GM18909 (cell line): ENCODE measurements at regions not wholly inside any gene's neighbourhood (a gene's known extent, or its start where the extent isn't known, plus 50 kb on each side); places are given as distances from the start of the nearest gene placed in this dataset.
"Not testable (repeated sequence)": the region's sequence is repeated elsewhere in the genome, so short reads cannot be mapped to it uniquely, and the experiment has no call there.

Source experiments
- ATAC-seq: cut with Tn5 transposase; IDR thresholded peaks from one replicate; pipeline ENCODE4 v1.9.1; 2021; ENCODE audit warnings: mild to moderate bottlenecking; ENCODE audit not compliant: unreplicated experiment, poor library complexity

DNA sequence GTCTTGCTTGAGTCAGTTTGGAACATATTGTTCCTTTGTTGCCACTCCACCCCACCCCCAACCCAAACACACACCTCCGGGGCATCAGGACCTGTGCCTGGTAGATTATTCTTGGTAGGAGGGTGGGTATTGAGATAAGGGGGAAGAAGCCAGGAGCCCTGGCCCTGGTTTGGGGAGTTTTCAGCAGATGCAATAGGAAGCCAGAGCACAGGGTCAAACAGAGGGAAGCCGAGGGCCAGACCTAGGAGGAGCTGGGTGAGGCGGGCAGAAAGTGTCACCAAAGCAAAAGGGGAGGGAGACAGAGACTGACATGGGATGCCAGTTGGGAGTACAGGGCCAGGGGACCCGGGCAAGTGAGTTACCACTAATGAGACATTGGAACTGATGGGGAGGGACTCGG, 163.1 kb downstream of the RPLP1 start:
- no peak for ATAC-seq

DNA sequence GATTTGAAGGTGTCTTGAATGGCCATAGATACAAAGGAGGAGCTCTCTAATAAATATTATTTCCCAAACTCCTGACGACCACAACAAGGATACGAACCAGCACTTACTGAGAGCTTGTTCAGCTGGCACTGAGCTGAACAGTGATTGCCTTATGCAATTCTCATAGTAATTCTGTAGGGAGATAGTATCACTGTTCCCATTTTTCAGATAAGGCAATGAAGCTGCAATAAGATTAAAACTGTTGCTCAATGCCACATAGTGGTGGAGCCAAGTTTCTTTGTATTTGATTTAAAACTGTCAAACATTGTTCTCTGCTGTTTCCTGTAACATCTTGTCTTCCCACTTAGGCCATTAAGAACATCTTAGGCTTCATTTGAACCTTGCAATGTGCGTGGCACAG, 163.9 kb downstream of the RPLP1 start:
- no peak for ATAC-seq

DNA sequence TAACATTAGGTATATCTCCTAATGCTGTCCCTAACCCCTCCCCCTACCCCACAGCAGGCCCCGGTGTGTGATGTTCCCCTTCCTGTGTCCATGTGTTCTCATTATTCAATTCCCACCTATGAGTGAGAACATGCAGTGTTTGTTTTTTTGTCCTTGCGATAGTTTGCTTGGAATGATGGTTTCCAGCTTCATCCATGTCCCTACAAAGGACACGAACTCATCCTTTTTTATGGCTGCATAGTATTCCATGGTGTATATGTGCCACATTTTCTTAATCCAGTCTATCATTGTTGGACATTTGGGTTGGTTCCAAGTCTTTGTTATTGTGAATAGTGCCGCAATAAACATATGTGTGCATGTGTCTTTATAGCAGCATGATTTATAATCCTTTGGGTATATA, 164.5 kb downstream of the RPLP1 start:
- not testable (repeated sequence) for ATAC-seq

DNA sequence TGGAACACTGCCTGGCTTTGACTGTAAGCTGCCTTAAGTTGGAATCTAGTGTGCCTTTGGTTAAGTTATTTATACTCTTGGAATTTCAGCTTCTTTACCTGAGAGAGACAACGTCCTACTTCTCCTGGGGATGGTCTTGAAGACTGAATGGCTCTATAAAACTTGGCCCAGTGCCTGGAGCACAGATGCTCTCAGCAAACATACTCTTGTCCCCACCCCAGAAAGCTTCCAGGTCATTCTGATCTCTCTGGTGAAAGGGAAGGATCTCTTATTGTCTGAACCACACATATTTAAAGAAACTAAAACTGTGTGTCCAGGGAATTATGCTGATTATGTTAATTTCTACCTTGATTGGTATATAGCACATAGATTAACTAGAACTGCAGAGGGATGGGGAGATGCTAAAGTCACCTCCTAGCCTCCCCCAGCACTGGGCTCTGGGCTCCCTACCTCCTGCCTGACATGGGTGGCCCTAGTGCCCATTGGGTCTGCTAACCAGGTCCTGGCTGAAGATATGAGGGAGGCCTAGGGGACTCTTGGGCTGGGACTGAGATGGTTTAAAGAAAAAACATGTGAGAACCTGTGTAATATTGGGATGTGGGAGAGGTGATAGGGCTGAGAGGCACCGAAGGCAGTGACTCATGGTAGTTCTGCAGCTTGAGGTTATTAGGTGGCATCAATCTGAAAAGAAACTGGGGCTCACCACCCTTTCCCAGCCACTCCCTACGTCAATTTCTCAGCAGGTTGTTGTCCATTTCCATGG, 171.0 kb downstream of the RPLP1 start:
- ATAC-seq: no peak

DNA sequence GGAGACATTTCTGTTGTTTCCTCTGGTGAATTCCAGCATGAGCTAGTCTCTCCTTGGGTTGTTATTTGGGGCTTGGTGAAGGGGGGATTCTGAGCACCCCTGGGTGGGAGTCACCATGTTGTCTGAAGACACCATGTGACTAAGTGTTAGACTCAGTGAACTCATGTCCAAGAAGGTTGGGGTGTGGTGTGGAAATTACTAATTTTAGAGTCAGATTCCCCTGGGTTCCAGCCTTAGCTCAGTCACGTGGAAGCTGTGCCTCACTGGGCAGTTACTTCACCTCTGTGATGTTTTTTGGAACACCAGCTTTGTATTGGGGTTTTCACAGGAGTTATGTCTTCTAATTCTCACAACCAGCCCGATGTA, 171.5 kb downstream of the RPLP1 start:
- no peak for ATAC-seq

DNA sequence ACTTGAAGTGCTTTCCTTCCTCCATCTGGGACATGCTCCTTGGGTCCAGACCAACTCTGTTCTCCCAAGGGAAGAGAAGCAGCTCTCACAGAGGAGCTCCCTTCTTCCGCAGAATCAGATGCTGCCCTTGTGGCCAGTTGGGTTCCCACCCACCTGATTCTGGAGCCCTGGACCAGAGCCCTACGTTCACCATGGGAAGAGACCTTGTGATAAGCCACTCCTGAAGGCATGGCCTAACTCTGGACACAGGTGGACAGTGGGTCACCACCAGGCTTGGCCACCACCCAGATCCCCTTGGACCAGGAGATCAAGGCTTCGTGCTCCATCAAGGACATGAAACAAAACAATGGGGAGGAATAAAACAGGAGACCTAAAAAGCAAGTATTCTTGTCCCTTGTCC, 172.2 kb downstream of the RPLP1 start:
- no peak for ATAC-seq

DNA sequence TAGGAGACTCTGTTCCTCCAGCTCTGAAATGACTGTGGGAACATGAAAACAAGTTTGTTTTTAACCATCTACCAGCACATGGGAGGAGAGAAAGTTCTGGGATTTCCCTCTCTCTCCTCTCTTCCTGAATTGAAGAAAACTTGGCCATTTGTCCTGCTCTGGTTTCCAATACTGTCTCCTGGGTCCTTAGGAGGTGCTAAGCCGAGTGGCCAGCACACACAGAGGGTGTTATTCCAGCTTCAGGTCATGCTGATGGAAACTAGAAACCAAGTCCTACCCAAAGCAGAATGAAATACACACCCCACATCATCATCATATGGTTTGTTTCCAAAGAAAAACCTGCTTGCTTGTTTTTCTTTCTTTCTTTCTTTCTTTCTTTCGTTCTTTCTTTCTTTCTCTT, 172.7 kb downstream of the RPLP1 start:
- no peak for ATAC-seq

DNA sequence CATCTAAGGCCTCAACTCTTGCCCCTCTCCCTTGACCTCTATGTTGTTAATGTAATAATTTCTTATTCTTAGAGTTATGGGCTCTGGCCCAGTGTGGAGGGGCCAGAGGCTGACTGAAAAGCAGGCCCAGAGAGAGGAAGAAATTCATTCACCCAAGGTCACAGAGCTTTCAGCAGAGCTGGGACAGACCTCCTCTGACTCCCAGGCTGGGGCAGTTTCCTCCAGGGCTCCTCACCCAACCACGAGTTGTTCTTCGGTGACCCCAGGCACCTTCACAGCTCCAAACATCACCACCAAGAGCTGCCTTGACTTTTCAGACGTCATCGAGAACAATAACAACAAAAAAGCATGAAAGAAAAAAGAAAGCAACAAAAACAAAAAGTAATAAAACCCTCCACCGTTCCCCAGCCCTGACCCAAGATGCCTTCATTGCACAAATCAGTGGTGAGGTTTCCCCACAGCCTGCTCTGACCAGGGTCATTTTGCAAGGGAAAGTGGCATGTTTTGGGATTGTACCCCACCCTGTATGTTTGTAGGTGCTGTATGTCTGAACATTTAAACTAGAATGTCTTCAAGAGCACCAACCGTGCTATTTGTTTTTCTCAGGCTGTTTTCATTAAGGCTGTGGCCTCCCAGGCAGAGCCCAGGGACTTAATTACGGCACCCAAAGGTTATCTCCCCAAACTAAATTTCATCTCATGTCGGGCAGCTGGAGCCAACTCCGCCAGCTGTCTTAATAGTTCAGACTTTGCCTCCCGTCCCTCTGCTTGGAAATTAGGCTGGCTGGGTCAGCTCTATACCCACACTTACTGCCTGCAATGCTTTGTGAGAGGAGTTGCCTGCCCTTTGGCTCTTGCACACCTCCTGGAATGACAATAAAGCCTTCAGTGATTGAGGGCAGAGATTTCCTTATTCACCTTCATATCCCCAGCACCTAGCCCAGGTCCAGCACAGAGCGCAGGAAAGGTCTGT, 173.8 kb downstream of the RPLP1 start:
- ATAC-seq: no peak

DNA sequence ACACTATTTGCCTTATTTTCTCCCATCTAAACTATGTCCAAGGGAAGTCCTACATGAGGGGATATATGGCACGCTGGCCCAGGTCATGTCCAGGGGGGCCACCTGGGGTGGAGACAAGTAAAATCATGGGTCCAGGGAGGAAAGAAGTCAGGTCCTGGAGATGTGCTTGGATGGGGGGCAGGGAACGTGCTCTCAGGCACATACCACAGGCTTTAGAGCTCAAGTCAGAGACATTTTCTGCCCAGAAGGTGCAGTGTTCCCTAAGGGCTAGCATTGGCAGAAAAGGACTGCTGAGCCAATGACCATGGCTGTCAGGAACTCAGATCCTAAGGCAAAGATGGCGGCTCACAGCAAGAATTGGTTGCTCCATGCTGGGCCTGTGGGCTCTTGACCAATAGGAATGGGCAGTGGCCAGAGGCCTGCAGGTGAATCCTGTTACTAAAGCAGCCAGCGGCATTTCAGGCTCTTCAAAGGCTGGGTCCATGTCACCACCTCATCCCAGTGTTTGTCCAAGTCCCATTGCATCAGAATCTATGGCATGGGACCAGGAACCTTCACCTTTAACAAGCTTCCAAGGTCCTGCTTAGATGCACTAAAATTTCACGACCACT, 175.0 kb downstream of the RPLP1 start:
- ATAC-seq: no peak

DNA sequence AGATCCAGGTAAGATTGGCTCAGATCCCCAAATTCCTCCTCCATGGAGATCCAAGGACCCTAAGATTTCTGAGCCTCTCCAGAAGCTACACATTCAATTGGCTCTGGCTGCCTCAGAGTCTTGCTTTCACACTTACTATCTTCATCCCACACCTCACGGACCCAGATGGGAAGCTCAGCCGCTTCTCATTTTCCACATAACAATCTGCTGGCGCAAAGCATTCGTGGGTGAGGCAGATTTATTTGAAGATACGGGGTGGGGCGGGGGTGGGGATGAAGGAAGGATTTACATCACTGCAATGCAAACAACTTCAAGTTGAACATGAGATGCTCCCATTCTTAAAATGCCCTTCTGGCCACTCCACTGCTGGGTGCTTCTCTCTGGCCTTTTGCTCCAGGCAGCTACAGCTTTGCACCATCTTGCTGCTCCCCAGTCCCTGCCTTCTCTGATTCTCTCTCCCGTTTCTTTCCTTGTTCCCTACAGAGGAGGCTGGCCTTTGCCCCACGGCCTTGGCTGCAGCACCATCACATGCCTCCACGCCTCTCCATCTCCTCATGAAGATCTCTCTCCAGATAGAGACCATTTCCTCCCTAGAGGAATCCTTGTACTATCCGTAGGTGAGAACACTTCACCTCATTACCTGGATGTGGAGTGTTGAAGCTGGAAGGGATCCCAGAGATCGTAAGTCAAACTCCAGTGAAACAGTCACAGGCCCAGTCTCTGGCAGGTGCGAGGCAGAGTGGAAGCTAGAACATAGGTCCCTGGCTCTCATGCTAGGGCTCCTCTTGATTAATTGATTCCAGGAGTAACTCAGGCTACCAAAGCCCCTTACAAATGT, 175.9 kb downstream of the RPLP1 start:
- ATAC-seq: no peak

DNA sequence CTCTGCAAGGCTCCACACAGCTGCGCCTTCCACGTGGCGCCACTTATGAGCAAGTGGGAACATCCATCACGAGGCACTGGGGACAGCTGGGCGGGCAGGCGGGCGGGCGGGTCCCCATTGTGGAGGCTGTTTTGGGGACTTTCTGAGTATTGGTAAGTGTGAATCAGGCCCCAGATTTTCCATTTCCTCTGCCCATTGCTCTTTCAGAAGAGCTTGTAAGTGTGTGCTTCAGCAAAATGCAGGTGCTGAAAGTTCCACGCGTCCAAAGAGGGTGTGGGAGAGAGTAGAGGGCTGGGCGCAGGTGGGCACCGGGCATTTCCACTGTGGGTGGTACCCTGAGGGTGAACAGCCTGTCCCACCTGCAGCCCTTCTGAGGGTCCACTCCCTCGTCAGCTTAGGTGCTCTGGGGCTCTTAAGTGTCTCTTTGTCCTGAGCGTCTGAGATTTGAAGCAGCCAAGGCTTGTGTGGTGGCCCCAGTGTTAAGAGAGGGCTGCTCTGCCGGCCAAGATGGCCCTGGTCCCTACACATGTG, 177.1 kb downstream of the RPLP1 start:
- no peak for ATAC-seq

DNA sequence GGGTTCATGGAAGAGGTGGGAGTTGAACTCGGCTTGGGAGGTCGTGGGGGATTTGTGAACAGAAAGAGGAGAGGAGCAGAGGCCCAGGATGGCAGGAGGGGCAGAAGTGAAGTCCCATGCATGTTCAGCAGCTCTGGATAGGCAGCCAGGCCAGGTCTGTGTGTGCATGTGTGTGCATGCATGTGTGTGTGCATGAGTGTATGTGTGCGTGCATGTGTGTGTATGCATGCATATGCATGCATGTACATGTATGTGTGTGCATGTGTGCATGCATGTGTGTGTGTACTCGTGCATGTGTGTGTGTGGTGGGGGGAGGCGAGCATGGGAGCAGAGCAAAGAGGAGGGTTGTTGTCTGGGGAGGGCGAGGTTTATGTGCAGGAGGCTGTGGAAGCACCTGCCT, 178.4 kb downstream of the RPLP1 start:
- ATAC-seq: no peak

DNA sequence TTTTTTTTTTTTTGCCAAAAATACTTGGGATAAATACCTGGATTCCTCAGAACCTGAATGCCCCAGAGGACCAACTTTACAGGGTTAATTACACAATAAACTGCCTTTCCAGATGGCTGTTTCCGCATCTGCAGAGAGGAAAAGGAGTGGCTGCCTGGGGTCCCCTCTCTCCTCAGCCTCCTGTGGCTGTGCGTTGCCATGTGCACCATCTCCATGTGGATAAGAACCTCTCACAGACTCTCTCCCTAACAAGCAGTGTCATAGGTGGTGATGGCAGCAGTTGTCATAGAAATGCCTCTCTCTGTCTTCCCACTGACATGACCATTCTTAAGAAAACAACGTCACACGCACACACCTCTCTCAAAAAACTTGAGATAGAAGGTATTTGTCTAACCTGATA, 179.4 kb downstream of the RPLP1 start:
- no peak for ATAC-seq

DNA sequence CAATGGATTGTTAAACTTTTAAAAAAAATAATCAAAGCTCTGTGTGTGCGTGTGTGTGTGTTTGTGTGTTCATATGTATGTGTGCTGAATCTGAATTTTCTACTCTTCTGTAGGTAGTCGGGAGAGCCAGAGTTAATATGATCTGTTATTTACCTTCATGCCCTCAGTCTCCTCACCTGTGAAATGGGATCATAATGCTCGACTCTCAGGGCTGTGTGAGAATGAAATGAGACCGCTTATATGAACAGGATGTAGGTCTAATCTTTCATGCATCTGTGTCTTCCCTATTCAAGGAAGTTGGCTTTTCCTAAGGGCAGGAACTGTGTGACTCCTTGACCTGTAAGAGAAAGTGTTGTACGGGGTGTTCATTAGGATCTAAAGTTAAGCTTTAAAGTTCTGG, 182.2 kb downstream of the RPLP1 start:
- ATAC-seq: no peak

DNA sequence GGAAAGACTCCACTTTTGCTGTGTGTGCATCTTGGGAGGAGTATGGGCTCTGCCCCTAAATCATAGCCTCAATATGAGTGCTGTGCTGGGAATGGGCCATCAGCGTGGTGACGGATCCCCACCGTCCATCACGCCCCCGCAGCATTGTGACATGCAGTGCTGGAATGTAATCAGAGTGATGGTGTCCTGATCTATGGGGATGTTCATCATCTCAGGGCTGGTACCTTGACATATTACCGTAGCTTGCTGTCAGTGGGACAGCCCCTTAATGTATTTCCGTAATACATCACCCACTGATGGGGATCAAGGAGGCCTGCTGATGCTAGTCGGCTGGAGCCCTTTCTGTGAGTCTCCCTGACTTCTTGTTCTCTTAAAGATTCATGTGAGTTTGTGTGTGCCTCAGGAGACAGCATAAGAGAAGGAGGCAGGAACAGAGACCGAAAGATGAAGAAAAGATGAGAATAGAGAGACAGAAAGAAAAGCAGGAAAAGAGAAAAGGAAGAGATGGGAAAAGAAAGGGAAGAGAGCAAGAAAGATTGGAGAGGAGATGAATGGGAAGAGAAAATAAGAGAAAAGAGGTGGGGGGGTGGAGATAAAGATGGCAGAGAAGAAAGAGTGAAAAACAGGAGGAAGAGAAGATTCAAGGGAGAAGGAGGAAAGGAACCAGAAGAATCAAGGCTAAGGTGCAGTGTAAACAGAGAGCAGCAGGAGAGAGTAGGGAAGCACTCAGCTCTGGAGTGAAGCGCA, 183.7 kb downstream of the RPLP1 start:
- ATAC-seq: no peak

DNA sequence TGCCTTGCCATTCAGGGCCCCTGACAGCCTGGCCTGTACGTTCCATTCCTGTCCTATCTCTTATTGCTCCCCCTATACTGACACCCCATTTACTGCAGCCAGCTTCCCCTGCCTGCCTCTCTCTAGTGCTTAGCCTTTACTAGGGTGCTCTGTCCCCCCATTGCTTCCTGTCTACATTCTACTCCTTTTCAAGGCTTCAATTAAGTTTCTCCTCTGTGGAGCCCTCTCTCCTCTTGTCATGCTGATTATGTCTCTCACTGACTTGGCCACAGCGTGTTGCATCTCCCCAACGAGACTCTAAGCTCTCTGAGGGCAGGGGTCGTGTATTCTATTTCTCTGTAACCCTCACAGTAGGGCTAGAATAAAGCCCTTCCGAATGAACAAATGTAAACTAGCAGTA, 185.2 kb downstream of the RPLP1 start:
- ATAC-seq: no peak

DNA sequence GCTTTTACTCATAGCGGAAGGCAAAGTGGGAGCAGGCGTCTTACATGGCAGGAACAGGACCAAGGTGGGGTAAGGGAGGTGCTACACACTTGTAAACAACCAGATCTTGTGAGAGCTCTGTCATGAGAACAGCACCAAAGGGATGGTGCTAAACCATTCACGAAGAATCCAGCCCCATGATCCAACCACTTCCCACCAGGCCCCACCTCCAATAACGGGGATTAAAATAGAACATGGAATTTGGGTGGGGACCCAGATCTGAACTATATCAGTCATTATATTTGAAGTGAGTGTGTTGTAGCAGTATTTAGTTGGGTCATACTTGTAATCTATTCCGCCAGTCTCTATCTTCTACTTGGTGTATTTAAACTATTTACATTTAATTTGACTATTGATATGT, 190.9 kb downstream of the RPLP1 start:
- ATAC-seq: no peak

DNA sequence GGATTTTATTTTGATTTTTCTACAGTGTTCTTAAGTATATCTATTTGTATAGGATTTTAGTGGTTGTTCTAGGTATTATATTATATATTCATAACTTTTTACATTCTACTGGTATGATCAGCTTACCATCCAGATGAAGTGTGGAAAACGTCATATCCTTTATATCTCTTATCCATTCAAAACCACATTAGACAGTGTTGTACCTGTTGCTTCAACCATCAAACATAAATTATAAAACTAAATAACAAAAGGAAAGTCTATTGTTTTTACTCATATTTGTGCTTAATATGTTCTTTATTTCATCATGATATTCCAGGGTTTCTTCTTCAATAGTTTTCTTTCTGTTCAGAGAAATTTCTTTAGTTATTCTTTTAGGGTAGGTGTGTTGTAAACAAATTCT, 191.4 kb downstream of the RPLP1 start:
- ATAC-seq: no peak

DNA sequence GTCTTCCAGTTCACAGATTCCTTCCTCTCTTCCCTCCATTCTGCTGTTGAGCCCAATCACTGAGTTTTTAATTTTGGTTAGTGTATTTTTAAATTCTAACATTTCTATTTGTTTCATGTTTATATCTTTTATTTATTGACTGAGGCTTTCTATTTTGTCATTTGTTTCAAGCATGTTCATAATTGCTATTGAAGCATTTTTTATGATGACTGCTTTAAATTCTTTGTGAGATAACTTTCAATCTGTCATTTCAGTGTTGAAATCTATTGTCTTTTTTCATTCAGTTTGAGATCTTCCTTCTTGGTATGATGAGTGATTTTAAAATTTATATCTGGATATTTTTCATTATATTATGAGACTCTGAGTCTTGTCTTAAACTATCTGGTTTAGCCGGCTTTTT, 192.3 kb downstream of the RPLP1 start:
- no peak for ATAC-seq
